ENCODE measurements at regions not wholly inside any gene's neighbourhood (a gene's known extent, or its start where the extent isn't known, plus 50 kb on each side); places are given as distances from the start of the nearest gene placed in this dataset.

DNA sequence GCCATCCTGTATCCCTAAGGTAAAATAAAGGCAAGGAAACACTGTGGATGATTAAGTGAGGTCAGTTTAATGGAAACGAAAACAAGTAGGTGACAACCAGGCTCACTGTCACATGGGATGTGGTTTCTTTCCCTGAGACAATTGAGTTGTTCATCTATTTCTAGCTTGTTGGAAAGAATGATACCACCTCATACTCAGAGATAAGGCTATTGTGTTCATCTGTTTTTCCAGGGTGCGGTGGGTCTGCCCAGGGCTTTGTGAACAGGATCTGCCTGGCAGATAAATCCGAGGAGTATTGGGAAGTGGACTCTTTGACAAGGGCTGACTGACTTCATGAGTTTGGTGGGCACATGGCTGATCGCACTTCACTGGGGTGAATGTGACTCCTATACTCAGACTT is 80.8 kb upstream of the TIAM2 start:
- no peak overlapping the region for H3K4me3 ChIP-seq (replicated peaks; ENCODE audit: insufficient read depth, low read length)
- no peaks in the 10 kb centered on the region for H3K27me3 ChIP-seq (ENCODE audit: insufficient read depth, poor library complexity, severe bottlenecking)
- H3K27ac ChIP-seq (replicated peaks), result no peak overlapping the region
- TF ChIP-seq SPI1 (IDR thresholded peaks at IDR 0.05; ENCODE audit: borderline replicate concordance, low read depth), result no peak
- no peak for TF ChIP-seq GABPA (IDR thresholded peaks at IDR 0.05; ENCODE audit: low read depth)
- TF ChIP-seq, protein P1, sequence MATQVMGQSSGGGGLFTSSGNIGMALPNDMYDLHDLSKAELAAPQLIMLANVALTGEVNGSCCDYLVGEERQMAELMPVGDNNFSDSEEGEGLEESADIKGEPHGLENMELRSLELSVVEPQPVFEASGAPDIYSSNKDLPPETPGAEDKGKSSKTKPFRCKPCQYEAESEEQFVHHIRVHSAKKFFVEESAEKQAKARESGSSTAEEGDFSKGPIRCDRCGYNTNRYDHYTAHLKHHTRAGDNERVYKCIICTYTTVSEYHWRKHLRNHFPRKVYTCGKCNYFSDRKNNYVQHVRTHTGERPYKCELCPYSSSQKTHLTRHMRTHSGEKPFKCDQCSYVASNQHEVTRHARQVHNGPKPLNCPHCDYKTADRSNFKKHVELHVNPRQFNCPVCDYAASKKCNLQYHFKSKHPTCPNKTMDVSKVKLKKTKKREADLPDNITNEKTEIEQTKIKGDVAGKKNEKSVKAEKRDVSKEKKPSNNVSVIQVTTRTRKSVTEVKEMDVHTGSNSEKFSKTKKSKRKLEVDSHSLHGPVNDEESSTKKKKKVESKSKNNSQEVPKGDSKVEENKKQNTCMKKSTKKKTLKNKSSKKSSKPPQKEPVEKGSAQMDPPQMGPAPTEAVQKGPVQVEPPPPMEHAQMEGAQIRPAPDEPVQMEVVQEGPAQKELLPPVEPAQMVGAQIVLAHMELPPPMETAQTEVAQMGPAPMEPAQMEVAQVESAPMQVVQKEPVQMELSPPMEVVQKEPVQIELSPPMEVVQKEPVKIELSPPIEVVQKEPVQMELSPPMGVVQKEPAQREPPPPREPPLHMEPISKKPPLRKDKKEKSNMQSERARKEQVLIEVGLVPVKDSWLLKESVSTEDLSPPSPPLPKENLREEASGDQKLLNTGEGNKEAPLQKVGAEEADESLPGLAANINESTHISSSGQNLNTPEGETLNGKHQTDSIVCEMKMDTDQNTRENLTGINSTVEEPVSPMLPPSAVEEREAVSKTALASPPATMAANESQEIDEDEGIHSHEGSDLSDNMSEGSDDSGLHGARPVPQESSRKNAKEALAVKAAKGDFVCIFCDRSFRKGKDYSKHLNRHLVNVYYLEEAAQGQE (IDR thresholded peaks at IDR 0.05; ENCODE audit: insufficient replicate concordance, low read depth), result no peak
- no peak for TF ChIP-seq POLR2AphosphoS5 (IDR thresholded peaks at IDR 0.05; ENCODE audit: low read depth)
- TF ChIP-seq, protein P2, sequence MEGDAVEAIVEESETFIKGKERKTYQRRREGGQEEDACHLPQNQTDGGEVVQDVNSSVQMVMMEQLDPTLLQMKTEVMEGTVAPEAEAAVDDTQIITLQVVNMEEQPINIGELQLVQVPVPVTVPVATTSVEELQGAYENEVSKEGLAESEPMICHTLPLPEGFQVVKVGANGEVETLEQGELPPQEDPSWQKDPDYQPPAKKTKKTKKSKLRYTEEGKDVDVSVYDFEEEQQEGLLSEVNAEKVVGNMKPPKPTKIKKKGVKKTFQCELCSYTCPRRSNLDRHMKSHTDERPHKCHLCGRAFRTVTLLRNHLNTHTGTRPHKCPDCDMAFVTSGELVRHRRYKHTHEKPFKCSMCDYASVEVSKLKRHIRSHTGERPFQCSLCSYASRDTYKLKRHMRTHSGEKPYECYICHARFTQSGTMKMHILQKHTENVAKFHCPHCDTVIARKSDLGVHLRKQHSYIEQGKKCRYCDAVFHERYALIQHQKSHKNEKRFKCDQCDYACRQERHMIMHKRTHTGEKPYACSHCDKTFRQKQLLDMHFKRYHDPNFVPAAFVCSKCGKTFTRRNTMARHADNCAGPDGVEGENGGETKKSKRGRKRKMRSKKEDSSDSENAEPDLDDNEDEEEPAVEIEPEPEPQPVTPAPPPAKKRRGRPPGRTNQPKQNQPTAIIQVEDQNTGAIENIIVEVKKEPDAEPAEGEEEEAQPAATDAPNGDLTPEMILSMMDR (IDR thresholded peaks at IDR 0.05; ENCODE audit: insufficient read depth, low read length), result no peak
- DNase-seq (ENCODE audit: low read depth in 1 of 2, low spot score in 1 of 2), result no peak

DNA sequence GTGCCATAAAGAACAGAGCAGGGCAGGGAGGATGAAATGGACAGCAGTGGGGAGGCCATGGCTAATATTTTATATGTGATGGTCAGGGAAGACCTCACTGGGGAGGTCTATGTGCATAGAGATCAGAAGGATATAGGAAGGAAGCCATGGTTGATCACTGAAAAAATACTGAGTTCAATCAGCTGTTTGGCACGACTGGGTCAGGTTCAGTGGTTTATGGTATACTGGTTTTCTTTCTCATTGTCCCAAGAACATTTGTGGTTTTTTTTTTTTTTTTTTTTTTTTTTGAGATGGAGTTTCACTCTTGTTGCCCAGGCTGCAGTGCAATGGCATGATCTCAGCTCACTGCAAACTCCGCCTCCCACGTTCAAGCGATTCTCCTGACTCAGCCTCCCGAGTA is 78.3 kb upstream of the TIAM2 start:
- H3K27ac ChIP-seq (replicated peaks), result no peak overlapping the region
- TF ChIP-seq GABPA (IDR thresholded peaks at IDR 0.05; ENCODE audit: low read depth) (no peak), SPI1 (IDR thresholded peaks at IDR 0.05; ENCODE audit: borderline replicate concordance, low read depth) (no peak), POLR2AphosphoS5 (IDR thresholded peaks at IDR 0.05; ENCODE audit: low read depth) (no peak)
- TF ChIP-seq, protein P1 (IDR thresholded peaks at IDR 0.05; ENCODE audit: insufficient replicate concordance, low read depth), result no peak
- TF ChIP-seq, protein P2 (IDR thresholded peaks at IDR 0.05; ENCODE audit: insufficient read depth, low read length), result no peak
- no peaks in the 10 kb centered on the region for H3K27me3 ChIP-seq (ENCODE audit: insufficient read depth, poor library complexity, severe bottlenecking)
- no peak for DNase-seq (ENCODE audit: low read depth in 1 of 2, low spot score in 1 of 2)
- no peak overlapping the region for H3K4me3 ChIP-seq (replicated peaks; ENCODE audit: insufficient read depth, low read length)

DNA sequence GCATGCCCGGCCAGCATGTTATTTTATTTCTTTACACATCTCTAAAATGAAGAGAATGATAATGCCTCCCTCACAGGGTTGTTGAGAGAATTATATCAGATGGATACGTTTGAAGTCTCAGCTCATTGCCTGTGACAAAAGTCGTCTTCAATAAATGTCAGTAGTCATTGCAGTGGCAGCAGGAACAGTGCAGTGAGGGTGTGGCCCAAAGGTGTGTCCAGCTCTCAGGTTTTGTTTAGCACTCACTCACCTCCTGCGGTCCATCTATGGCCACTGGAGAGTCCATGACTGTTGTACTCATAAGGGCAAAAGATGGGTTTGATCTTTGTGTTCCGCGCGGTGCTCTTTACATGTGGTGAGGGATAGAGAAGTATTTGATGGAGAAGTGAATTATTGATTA is 77.2 kb upstream of the TIAM2 start:
- no peak overlapping the region for H3K4me3 ChIP-seq (replicated peaks; ENCODE audit: insufficient read depth, low read length)
- TF ChIP-seq POLR2AphosphoS5 (IDR thresholded peaks at IDR 0.05; ENCODE audit: low read depth), result no peak
- TF ChIP-seq, protein P1 (IDR thresholded peaks at IDR 0.05; ENCODE audit: insufficient replicate concordance, low read depth), result no peak
- TF ChIP-seq, protein P2 (IDR thresholded peaks at IDR 0.05; ENCODE audit: insufficient read depth, low read length), result no peak
- TF ChIP-seq GABPA (IDR thresholded peaks at IDR 0.05; ENCODE audit: low read depth), result no peak
- no peak for TF ChIP-seq SPI1 (IDR thresholded peaks at IDR 0.05; ENCODE audit: borderline replicate concordance, low read depth)
- H3K27me3 ChIP-seq (ENCODE audit: insufficient read depth, poor library complexity, severe bottlenecking), result no peaks in the 10 kb centered on the region
- DNase-seq (ENCODE audit: low read depth in 1 of 2, low spot score in 1 of 2), result no peak
- no peak overlapping the region for H3K27ac ChIP-seq (replicated peaks)
